GM18508 (cell line): ENCODE measurements at regions not wholly inside any gene's neighbourhood (a gene's known extent, or its start where the extent isn't known, plus 50 kb on each side); places are given as distances from the start of the nearest gene placed in this dataset.

Experiments used
- ATAC-seq: cut with Tn5 transposase; IDR thresholded peaks from one replicate; pipeline ENCODE4 v1.9.1; 2021; ENCODE audit warnings: moderate number of reproducible peaks; ENCODE audit not compliant: insufficient read depth, unreplicated experiment

- no peak for ATAC-seq
These were observed 184.8 kb upstream of the NUDT4 start for GRCh38 chr12:93192878-93193277.

GRCh38 chr12:93195511-93195910 is 182.2 kb upstream of the NUDT4 start:
- no peak for ATAC-seq

GRCh38 chr12:93197067-93197593 is 180.6 kb upstream of the NUDT4 start:
- ATAC-seq = no peak

- no peak for ATAC-seq
These were observed 179.6 kb upstream of the NUDT4 start for GRCh38 chr12:93198086-93198485.

- ATAC-seq = no peak
These were observed 177.9 kb upstream of the NUDT4 start for GRCh38 chr12:93199831-93200236.

GRCh38 chr12:93200291-93200917 is 177.3 kb upstream of the NUDT4 start:
- ATAC-seq = no peak

- no peak for ATAC-seq
These were observed 175.7 kb upstream of the NUDT4 start for GRCh38 chr12:93201990-93202389.

GRCh38 chr12:93202688-93203087 is 175.0 kb upstream of the NUDT4 start:
- ATAC-seq = no peak

- no peak for ATAC-seq
These were observed 174.4 kb upstream of the NUDT4 start for GRCh38 chr12:93203361-93203760.

- ATAC-seq = no peak
These were observed 172.8 kb upstream of the NUDT4 start for GRCh38 chr12:93204896-93205295.

GRCh38 chr12:93205361-93205760 is 172.4 kb upstream of the NUDT4 start:
- no peak for ATAC-seq

- ATAC-seq = no peak
These were observed 169.7 kb upstream of the NUDT4 start for GRCh38 chr12:93208011-93208410.

- no peak for ATAC-seq
These were observed 163.0 kb upstream of the NUDT4 start for GRCh38 chr12:93214523-93215289.

- ATAC-seq = no peak
These were observed 162.4 kb upstream of the NUDT4 start for GRCh38 chr12:93215290-93215678.

GRCh38 chr12:93219947-93220346 is 157.8 kb upstream of the NUDT4 start:
- ATAC-seq = no peak

- ATAC-seq = no peak
These were observed 155.9 kb upstream of the NUDT4 start for GRCh38 chr12:93221841-93222240.

GRCh38 chr12:93223440-93224426 is 154.0 kb upstream of the NUDT4 start:
- no peak for ATAC-seq

- no peak for ATAC-seq
These were observed 152.6 kb upstream of the NUDT4 start for GRCh38 chr12:93225094-93225493.

GRCh38 chr12:93226361-93226760 is 151.4 kb upstream of the NUDT4 start:
- no peak for ATAC-seq

GRCh38 chr12:93229494-93230325 is 148.0 kb upstream of the NUDT4 start:
- no peak for ATAC-seq
